Esophagus squamous epithelium (tissue), 5 donors: ENCODE measurements at regions not wholly inside any gene's neighbourhood (a gene's known extent, or its start where the extent isn't known, plus 50 kb on each side); places are given as distances from the start of the nearest gene placed in this dataset.

Source experiments
- DNase-seq: peaks from one replicate; lab custom pipeline; 2025; lab: John Stamatoyannopoulos, UW
- H3K27ac ChIP-seq, 4 donors: fragments of 200-600 bp; sonication (generic); one replicate each; pipeline ENCODE4 v1.5.1; 2016 to 2019; ENCODE audit warnings: mild to moderate bottlenecking in 1 of 4
- H3K27me3 ChIP-seq, 4 donors: fragments of 200-600 bp; sonication (generic); 1 replicate in 3 of 4; 2 replicates in 1 of 4; pipeline versions ENCODE4 v1.5.1 to v1.6.0; 2017 to 2021; ENCODE audit warnings: antibody characterized with exemption in 1 of 4
- H3K36me3 ChIP-seq, 3 donors: fragments of 200-600 bp; sonication (generic); one replicate each; pipeline ENCODE4 v1.5.1; 2016 to 2019
- H3K4me1 ChIP-seq, 3 donors: fragments of 200-600 bp; sonication (generic); one replicate each; pipeline ENCODE4 v1.5.1; 2017 to 2019
- H3K4me3 ChIP-seq, 4 donors: fragments of 200-600 bp; sonication (generic); 1 replicate in 3 of 4; 2 replicates in 1 of 4; pipeline ENCODE4 v1.5.1; 2016 to 2019; ENCODE audit warnings: mild to moderate bottlenecking in 2 of 4, moderate library complexity in 1 of 4
- H3K9me3 ChIP-seq, 3 donors: fragments of 200-600 bp; sonication (generic); one replicate each; pipeline ENCODE4 v1.5.1; 2016 to 2019
- POLR2A ChIP-seq, 4 donors: fragments of 450-650 bp; IDR thresholded peaks; one replicate each; pipeline ENCODE4 v1.6.1; 2017; ENCODE audit warnings: antibody characterized with exemption in 4 of 4, mild to moderate bottlenecking in 4 of 4, moderate library complexity in 3 of 4
- WGBS, 2 donors: methylation state at CpG; one replicate each; pipeline ENCODE4 v1.1.5; 2018; 5-methylcytosine and 5-hydroxymethylcytosine counted together
- intact Hi-C: fragments of 100-400 bp; cut with DNase I; formaldehyde crosslinking; loops from one replicate; pipeline ENCODE4 v1.15.0; 2022
- TF ChIP-seq, protein P1 (sequence below), 6 experiments: fragments of 450-650 bp in 4 of 6; fragments of 200-600 bp in 2 of 6; sonication (generic) in 2 of 6; IDR thresholded peaks; one replicate each; pipeline ENCODE4 v1.5.1; 2016 to 2019; ENCODE audit warnings: antibody characterized with exemption in 6 of 6, mild to moderate bottlenecking in 4 of 6, moderate library complexity in 4 of 6
- donor health status: DM: yes; HTN: yes; CAD: no.

DNA sequence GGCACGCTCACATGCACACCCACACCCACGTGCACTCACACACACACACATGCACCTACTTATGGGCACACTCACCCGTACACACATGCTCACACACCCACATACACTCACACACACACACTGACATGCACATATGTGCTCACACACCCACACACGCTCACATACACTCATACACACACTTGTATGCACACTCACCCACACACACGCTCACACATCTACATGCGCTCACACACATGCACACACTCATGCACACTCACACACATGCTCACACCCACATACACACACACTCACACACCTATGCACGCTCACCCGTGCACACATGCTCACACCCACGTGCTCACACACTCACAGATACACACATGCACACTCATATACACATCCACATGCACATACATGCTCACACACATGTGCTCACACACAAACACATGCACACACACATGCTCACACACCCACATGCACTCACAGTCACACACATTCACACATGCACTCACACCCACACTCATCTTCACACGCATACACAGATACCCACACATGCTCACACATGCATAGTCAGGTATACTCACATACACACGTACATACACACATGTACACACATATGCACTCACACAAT is 138.3 kb downstream of the OLFM1 start:
- Histone ChIP-seq H3K36me3 (no peaks in the 10 kb centered on the region), H3K9me3 (no peaks in the 10 kb centered on the region), H3K4me1 (no peaks in the 10 kb centered on the region), H3K27me3 (peaks cover 0 to 84% (median 0%) of the 10 kb centered on the region in 4 donors), H3K27ac (no peak overlapping the region), H3K4me3 (no peak overlapping the region)
- WGBS, 2 donors: 84 to 93% methylated on average over 11 of the region's 11 CpGs
- TF ChIP-seq, protein P1, sequence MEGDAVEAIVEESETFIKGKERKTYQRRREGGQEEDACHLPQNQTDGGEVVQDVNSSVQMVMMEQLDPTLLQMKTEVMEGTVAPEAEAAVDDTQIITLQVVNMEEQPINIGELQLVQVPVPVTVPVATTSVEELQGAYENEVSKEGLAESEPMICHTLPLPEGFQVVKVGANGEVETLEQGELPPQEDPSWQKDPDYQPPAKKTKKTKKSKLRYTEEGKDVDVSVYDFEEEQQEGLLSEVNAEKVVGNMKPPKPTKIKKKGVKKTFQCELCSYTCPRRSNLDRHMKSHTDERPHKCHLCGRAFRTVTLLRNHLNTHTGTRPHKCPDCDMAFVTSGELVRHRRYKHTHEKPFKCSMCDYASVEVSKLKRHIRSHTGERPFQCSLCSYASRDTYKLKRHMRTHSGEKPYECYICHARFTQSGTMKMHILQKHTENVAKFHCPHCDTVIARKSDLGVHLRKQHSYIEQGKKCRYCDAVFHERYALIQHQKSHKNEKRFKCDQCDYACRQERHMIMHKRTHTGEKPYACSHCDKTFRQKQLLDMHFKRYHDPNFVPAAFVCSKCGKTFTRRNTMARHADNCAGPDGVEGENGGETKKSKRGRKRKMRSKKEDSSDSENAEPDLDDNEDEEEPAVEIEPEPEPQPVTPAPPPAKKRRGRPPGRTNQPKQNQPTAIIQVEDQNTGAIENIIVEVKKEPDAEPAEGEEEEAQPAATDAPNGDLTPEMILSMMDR (IDR thresholded peaks at IDR 0.05): no peak
- TF ChIP-seq POLR2A (IDR thresholded peaks at IDR 0.05): no peak
- DNase-seq: no peak
- intact Hi-C loops: no loop called here

DNA sequence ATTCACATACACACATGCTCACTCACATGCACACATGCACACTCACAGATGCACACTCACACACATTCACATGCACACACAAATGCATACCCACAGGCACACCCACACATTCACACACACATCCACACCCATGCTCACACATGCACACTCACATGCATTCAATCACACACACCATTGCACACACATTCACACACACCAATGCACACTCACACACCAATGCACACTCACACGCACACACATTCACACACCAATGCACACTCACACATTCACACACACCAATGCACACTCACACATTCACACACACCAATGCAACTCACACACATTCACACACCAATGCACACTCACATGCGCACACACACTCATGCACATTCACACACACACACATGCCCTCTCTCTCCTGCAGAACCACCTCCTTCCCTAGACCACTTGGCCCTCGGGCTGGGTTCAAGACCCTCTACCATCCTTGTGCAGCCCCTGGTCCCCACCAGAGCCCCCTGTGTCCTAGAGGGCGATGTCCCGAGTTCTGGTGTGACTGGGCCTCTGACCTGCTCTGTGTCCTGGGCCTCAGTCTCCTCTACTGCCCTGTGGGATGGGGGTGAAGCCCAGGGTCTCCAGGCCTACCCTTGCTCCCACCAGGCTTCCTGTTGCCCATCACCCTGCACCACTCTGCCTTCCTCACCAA is 139.0 kb downstream of the OLFM1 start:
- TF ChIP-seq, protein P1 (IDR thresholded peaks at IDR 0.05): no peak
- TF ChIP-seq POLR2A (IDR thresholded peaks at IDR 0.05): no peak
- Histone ChIP-seq H3K27ac (no peak overlapping the region), H3K4me1 (no peaks in the 10 kb centered on the region), H3K36me3 (no peaks in the 10 kb centered on the region), H3K4me3 (no peak overlapping the region), H3K27me3 (peaks cover 0 to 83% (median 0%) of the 10 kb centered on the region in 4 donors), H3K9me3 (no peaks in the 10 kb centered on the region)
- WGBS, 2 donors: 79 to 85% methylated on average over 3 to 5 of the region's 5 CpGs
- intact Hi-C loops: no loop called here
- DNase-seq: no peak

DNA sequence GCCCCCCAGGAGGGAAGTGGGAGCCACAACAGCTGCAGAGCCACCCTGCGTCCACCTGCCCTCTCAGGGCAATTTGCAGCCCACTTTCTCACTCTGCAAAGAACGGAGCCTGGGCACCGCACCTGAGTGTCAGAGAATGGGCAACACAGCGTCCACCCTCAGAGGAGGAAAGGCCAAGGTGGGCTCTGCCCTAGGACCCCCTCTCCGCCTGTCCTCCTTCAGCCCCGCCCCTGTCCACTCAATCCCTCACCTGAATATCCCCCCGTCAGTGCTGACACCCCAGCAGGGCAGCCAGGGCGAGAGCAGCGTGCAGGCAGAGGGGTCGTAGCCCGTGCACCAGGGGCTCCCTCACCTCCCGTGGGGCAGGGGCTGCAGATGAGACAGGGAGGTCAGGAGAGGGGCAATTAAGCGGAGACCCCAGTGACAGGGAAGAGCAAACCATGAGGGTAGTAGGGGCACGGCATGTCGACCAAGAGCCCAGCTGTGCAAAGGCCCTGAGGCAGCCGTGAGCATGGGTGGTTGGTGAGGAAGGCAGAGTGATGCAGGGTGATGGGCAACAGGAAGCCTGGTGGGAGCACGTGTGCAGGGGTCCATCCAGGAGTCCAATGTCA is 140.3 kb downstream of the OLFM1 start:
- no peak for TF ChIP-seq POLR2A (IDR thresholded peaks at IDR 0.05)
- TF ChIP-seq, protein P1 (IDR thresholded peaks at IDR 0.05): no peak
- no peaks in the 10 kb centered on the region for H3K9me3 ChIP-seq
- no peak overlapping the region for H3K27ac ChIP-seq
- H3K36me3 ChIP-seq: no peaks in the 10 kb centered on the region
- peaks cover 0 to 77% (median 0%) of the 10 kb centered on the region in 4 donors for H3K27me3 ChIP-seq
- 53 to 66% methylated on average over 7 to 11 of the region's 17 CpGs for WGBS, 2 donors
- H3K4me3 ChIP-seq: no peak overlapping the region
- intact Hi-C loops: no loop called here
- no peaks in the 10 kb centered on the region for H3K4me1 ChIP-seq
- DNase-seq: no peak

DNA sequence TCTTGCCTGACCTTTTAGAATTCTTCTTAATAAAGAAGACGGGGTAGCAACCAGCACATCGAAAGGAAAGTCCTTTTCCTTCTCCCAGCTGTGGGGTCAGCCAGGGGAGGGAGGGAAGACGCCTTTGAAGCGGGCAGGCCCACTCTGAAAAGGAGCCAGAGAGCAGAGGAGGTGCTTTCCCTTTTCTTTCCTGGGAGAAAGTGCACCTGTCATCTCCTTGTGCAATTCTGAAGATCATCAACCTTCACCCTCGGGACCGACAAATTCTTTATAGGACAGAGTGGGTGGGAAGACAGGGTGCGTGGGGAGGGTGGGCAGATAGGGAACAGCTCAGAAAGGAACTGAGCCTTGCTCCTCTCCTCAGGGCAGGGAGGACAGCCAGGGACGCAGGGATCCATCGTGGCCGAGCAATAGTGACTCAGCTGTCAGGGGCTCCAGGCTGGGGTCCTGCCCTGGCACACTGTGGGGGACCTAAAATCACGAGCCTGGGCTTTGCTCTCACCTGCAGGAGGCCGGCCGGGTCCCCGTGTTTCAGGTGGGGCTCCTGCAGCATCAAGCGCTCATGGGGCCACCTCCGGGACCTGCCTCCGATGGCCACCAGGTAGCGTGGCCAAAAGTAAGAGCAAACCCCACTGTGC is 141.0 kb downstream of the OLFM1 start:
- DNase-seq: no peak
- Histone ChIP-seq H3K9me3 (no peaks in the 10 kb centered on the region), H3K4me1 (no peaks in the 10 kb centered on the region), H3K36me3 (no peaks in the 10 kb centered on the region), H3K27ac (no peak overlapping the region), H3K27me3 (peaks cover 0 to 70% (median 0%) of the 10 kb centered on the region in 4 donors), H3K4me3 (no peak overlapping the region)
- TF ChIP-seq POLR2A (IDR thresholded peaks at IDR 0.05): no peak
- TF ChIP-seq, protein P1 (IDR thresholded peaks at IDR 0.05): no peak
- intact Hi-C loops: no loop called here
- WGBS, 2 donors: 41 to 46% methylated on average over 5 to 12 of the region's 18 CpGs
